ENCODE measurements at regions not wholly inside any gene's neighbourhood (a gene's known extent, or its start where the extent isn't known, plus 50 kb on each side); places are given as distances from the start of the nearest gene placed in this dataset.

DNA sequence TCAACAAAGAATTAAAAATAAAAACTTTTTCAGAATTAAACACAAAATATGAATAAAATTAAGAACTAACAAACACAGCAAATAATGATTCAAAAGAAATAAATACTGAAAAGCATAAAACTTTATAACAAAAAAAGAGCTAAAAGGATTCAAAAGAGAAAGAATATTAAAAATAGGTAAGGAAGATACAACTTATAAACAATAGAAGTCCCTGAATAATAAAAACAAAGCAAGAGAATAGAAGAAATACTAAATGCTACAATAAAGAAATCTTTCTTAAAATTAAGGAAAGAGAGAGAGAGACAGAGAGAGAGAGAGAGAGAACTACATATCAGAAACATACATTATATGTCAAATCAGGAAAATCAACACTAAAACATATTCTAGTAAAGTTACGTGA, 619.9 kb upstream of the SLIT2 start:
- no peaks in the 10 kb centered on the region for H3K9me3 ChIP-seq
- no peak overlapping the region for H3K27ac ChIP-seq
- H3K27me3 ChIP-seq = no peaks in the 10 kb centered on the region
- H3K36me3 ChIP-seq = no peaks in the 10 kb centered on the region
- TF ChIP-seq, protein P1, sequence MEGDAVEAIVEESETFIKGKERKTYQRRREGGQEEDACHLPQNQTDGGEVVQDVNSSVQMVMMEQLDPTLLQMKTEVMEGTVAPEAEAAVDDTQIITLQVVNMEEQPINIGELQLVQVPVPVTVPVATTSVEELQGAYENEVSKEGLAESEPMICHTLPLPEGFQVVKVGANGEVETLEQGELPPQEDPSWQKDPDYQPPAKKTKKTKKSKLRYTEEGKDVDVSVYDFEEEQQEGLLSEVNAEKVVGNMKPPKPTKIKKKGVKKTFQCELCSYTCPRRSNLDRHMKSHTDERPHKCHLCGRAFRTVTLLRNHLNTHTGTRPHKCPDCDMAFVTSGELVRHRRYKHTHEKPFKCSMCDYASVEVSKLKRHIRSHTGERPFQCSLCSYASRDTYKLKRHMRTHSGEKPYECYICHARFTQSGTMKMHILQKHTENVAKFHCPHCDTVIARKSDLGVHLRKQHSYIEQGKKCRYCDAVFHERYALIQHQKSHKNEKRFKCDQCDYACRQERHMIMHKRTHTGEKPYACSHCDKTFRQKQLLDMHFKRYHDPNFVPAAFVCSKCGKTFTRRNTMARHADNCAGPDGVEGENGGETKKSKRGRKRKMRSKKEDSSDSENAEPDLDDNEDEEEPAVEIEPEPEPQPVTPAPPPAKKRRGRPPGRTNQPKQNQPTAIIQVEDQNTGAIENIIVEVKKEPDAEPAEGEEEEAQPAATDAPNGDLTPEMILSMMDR (IDR thresholded peaks at IDR 0.05) = no peak
- DNase-seq (ENCODE audit: low spot score in 2 of 2) = no peak
- H3K4me3 ChIP-seq = no peak overlapping the region
- intact Hi-C loops (cut with DNase I) = no loop called here
- no peaks in the 10 kb centered on the region for H3K4me1 ChIP-seq

DNA sequence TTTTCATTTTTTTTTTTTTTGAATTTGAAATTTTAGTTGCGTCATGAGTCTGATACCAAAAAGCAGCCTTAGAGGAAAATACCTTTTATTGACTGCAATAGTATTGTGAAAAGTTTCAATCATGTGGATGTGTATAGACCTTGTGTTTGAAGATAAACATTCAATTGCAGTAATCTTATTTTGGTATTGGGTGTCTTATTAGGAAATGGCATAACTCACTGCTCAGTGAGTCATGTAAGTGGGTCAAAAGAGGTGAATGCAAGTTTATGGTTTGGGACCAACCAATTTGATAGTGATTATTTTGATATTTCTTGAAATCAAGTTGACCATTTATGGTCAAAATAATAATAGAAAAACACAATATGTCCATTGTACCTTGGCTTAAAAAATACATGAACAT, 627.8 kb upstream of the SLIT2 start:
- H3K27me3 ChIP-seq = no peaks in the 10 kb centered on the region
- no peak for DNase-seq (ENCODE audit: low spot score in 2 of 2)
- no peaks in the 10 kb centered on the region for H3K9me3 ChIP-seq
- no peaks in the 10 kb centered on the region for H3K4me1 ChIP-seq
- H3K27ac ChIP-seq = no peak overlapping the region
- no peak overlapping the region for H3K4me3 ChIP-seq
- H3K36me3 ChIP-seq = no peaks in the 10 kb centered on the region
- TF ChIP-seq, protein P1 (IDR thresholded peaks at IDR 0.05) = no peak
- intact Hi-C loops (cut with DNase I) = no loop called here

GRCh38 chr4:19615086-19615689, 636.5 kb upstream of the SLIT2 start:
- H3K27ac ChIP-seq = no peak overlapping the region
- H3K4me1 ChIP-seq = no peaks in the 10 kb centered on the region
- TF ChIP-seq, protein P1 (IDR thresholded peaks at IDR 0.05) = no peak
- H3K4me3 ChIP-seq = no peak overlapping the region
- H3K36me3 ChIP-seq = no peaks in the 10 kb centered on the region
- DNase-seq (ENCODE audit: low spot score in 2 of 2) = no peak
- intact Hi-C loops (cut with DNase I) = no loop called here
- H3K9me3 ChIP-seq = peaks cover 0 to 7% of the 10 kb centered on the region in 2 donors
- no peaks in the 10 kb centered on the region for H3K27me3 ChIP-seq

- TF ChIP-seq, protein P1 (IDR thresholded peaks at IDR 0.05) = no peak
Observed at GRCh38 chr4:19614171-19614570, 637.5 kb upstream of the SLIT2 start.

GRCh38 chr4:19596342-19596741, 655.4 kb upstream of the SLIT2 start:
- Histone ChIP-seq H3K27ac (no peak overlapping the region), H3K9me3 (no peaks in the 10 kb centered on the region), H3K36me3 (no peaks in the 10 kb centered on the region), H3K4me3 (no peak overlapping the region), H3K27me3 (no peaks in the 10 kb centered on the region), H3K4me1 (no peaks in the 10 kb centered on the region)
- DNase-seq (ENCODE audit: low spot score in 2 of 2) = no peak
- intact Hi-C loops (cut with DNase I) = no loop called here
- TF ChIP-seq, protein P1 (IDR thresholded peaks at IDR 0.05) = no peak

More at GRCh38 chr4:19614171-19614570, 637.5 kb upstream of the SLIT2 start:
- Histone ChIP-seq H3K27ac (no peak overlapping the region), H3K4me3 (no peak overlapping the region), H3K9me3 (peaks cover 0 to 7% of the 10 kb centered on the region in 2 donors), H3K27me3 (no peaks in the 10 kb centered on the region), H3K4me1 (no peaks in the 10 kb centered on the region), H3K36me3 (no peaks in the 10 kb centered on the region)
- no peak for DNase-seq (ENCODE audit: low spot score in 2 of 2)
- intact Hi-C loops (cut with DNase I) = no loop called here

DNA sequence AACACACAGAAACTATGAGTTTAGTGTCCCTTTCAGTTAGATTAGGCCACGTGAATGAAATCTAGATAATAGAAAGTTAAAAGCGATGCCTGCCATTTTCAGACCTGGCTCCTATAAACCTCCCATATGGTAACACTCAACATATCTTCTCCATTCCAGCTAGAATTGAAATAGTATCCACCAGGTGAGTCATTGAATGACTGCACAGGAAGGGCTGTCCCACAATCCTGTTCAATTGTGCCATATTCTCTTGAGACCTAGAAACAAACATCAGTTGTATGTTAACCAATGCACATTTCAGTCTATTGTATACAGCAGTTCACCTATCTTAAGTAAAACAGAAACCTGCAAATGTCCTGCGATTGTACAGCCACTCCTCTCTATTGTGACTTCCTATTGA, 659.3 kb upstream of the SLIT2 start:
- no peak overlapping the region for H3K27ac ChIP-seq

More for the DNA sequence above, 659.3 kb upstream of the SLIT2 start:
- intact Hi-C loops (cut with DNase I) = no loop called here
- H3K4me1 ChIP-seq = no peaks in the 10 kb centered on the region
- TF ChIP-seq, protein P1 (IDR thresholded peaks at IDR 0.05) = no peak
- no peaks in the 10 kb centered on the region for H3K27me3 ChIP-seq
- DNase-seq (ENCODE audit: low spot score in 2 of 2) = no peak
- no peaks in the 10 kb centered on the region for H3K9me3 ChIP-seq
- no peak overlapping the region for H3K4me3 ChIP-seq
- no peaks in the 10 kb centered on the region for H3K36me3 ChIP-seq

Data from ascending aorta (tissue), 2 donors.